Mammary epithelial cell (primary cell): ENCODE measurements at regions not wholly inside any gene's neighbourhood (a gene's known extent, or its start where the extent isn't known, plus 50 kb on each side); places are given as distances from the start of the nearest gene placed in this dataset.

ENCODE experiments used
- CTCF ChIP-seq, 2 donors: IDR thresholded peaks in 1 of 2; conservative IDR thresholded peaks in 1 of 2; 2 replicates each; pipeline ENCODE4 v1.5.1; 2011 to 2012; ENCODE audit warnings: inconsistent platforms in 2 of 2, low read length in 2 of 2, mild to moderate bottlenecking in 2 of 2, control low read depth in 1 of 2, low read depth in 1 of 2; ENCODE audit not compliant: insufficient read depth in 1 of 2; ENCODE audit errors: extremely low read depth in 1 of 2
- EZH2 ChIP-seq: IDR thresholded peaks from 2 replicates; pipeline ENCODE4 v1.6.1; 2012; ENCODE audit warnings: low read length, inconsistent platforms, borderline replicate concordance

- TF ChIP-seq EZH2 (no peak), CTCF (conservative IDR thresholded peaks at IDR 0.05 in 1 of 2, IDR thresholded peaks at IDR 0.05 in 1 of 2; ENCODE audit: extremely low read depth in 1 of 2, insufficient read depth in 1 of 2, low read depth in 1 of 2, low read length in 2 of 2) (no peak)
Observed at GRCh38 chr5:110017854-110018253, 328.1 kb downstream of the MAN2A1 start.
